Esophagus squamous epithelium (tissue), 5 donors: ENCODE measurements at regions not wholly inside any gene's neighbourhood (a gene's known extent, or its start where the extent isn't known, plus 50 kb on each side); places are given as distances from the start of the nearest gene placed in this dataset.

ENCODE experiments used
- DNase-seq: peaks from one replicate; lab custom pipeline; 2025; lab: John Stamatoyannopoulos, UW
- H3K27ac ChIP-seq, 4 donors: fragments of 200-600 bp; sonication (generic); one replicate each; pipeline ENCODE4 v1.5.1; 2016 to 2019; ENCODE audit warnings: mild to moderate bottlenecking in 1 of 4
- H3K27me3 ChIP-seq, 4 donors: fragments of 200-600 bp; sonication (generic); 1 replicate in 3 of 4; 2 replicates in 1 of 4; pipeline versions ENCODE4 v1.5.1 to v1.6.0; 2017 to 2021; ENCODE audit warnings: antibody characterized with exemption in 1 of 4
- H3K36me3 ChIP-seq, 3 donors: fragments of 200-600 bp; sonication (generic); one replicate each; pipeline ENCODE4 v1.5.1; 2016 to 2019
- H3K4me1 ChIP-seq, 3 donors: fragments of 200-600 bp; sonication (generic); one replicate each; pipeline ENCODE4 v1.5.1; 2017 to 2019
- H3K4me3 ChIP-seq, 4 donors: fragments of 200-600 bp; sonication (generic); 1 replicate in 3 of 4; 2 replicates in 1 of 4; pipeline ENCODE4 v1.5.1; 2016 to 2019; ENCODE audit warnings: mild to moderate bottlenecking in 2 of 4, moderate library complexity in 1 of 4
- H3K9me3 ChIP-seq, 3 donors: fragments of 200-600 bp; sonication (generic); one replicate each; pipeline ENCODE4 v1.5.1; 2016 to 2019
- POLR2A ChIP-seq, 4 donors: fragments of 450-650 bp; IDR thresholded peaks; one replicate each; pipeline ENCODE4 v1.6.1; 2017; ENCODE audit warnings: antibody characterized with exemption in 4 of 4, mild to moderate bottlenecking in 4 of 4, moderate library complexity in 3 of 4
- WGBS, 2 donors: methylation state at CpG; one replicate each; pipeline ENCODE4 v1.1.5; 2018; 5-methylcytosine and 5-hydroxymethylcytosine counted together
- intact Hi-C: fragments of 100-400 bp; cut with DNase I; formaldehyde crosslinking; loops from one replicate; pipeline ENCODE4 v1.15.0; 2022
- TF ChIP-seq, protein P1 (sequence below), 6 experiments: fragments of 450-650 bp in 4 of 6; fragments of 200-600 bp in 2 of 6; sonication (generic) in 2 of 6; IDR thresholded peaks; one replicate each; pipeline ENCODE4 v1.5.1; 2016 to 2019; ENCODE audit warnings: antibody characterized with exemption in 6 of 6, mild to moderate bottlenecking in 4 of 6, moderate library complexity in 4 of 6
- donor health status: DM: yes; HTN: yes; CAD: no.

DNA sequence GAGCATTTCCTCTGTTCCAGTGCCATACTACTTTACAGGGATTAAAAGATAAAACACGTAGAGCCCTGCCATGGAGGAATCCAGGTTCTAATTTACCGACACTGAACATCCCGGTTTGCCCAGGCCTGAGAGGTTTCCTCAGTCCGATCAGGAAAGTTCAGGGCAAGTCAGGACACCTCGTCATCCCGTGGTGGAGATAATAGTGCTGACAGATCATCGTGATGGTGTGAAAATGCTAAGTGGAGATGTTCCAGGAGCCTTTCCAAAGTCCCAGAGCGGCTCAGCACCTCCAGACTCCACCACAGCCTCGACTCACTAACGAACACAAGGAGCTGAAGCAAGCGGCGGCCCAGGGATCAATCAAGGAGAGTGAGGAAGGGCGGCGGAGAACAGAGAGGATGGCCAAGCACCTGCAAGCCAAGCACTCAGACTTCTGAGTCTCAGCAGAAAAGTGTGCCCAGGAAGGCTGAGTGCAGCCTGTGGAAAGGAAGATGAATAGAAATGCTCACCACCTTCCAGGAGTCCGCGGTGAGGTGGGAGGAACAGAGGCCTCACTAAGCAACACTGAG lies 103.7 kb upstream of the VWC2 start:
- peak overlapping the region; percentile 44 to 77 (median 70) for H3K27ac ChIP-seq
- WGBS, 2 donors, result 38 to 57% methylated on average over 16 of the region's 16 CpGs
- TF ChIP-seq, protein P1, sequence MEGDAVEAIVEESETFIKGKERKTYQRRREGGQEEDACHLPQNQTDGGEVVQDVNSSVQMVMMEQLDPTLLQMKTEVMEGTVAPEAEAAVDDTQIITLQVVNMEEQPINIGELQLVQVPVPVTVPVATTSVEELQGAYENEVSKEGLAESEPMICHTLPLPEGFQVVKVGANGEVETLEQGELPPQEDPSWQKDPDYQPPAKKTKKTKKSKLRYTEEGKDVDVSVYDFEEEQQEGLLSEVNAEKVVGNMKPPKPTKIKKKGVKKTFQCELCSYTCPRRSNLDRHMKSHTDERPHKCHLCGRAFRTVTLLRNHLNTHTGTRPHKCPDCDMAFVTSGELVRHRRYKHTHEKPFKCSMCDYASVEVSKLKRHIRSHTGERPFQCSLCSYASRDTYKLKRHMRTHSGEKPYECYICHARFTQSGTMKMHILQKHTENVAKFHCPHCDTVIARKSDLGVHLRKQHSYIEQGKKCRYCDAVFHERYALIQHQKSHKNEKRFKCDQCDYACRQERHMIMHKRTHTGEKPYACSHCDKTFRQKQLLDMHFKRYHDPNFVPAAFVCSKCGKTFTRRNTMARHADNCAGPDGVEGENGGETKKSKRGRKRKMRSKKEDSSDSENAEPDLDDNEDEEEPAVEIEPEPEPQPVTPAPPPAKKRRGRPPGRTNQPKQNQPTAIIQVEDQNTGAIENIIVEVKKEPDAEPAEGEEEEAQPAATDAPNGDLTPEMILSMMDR (IDR thresholded peaks at IDR 0.05), result no peak
- no peak for TF ChIP-seq POLR2A (IDR thresholded peaks at IDR 0.05)
- peak overlapping the region in 1 of 4 donors; percentile 21 for H3K4me3 ChIP-seq
- H3K9me3 ChIP-seq, result no peaks in the 10 kb centered on the region
- H3K4me1 ChIP-seq, result peaks cover 0 to 42% (median 7%) of the 10 kb centered on the region in 3 donors
- no peaks in the 10 kb centered on the region for H3K36me3 ChIP-seq
- intact Hi-C loops, result no loop called here
- no peaks in the 10 kb centered on the region for H3K27me3 ChIP-seq
- no peak for DNase-seq

DNA sequence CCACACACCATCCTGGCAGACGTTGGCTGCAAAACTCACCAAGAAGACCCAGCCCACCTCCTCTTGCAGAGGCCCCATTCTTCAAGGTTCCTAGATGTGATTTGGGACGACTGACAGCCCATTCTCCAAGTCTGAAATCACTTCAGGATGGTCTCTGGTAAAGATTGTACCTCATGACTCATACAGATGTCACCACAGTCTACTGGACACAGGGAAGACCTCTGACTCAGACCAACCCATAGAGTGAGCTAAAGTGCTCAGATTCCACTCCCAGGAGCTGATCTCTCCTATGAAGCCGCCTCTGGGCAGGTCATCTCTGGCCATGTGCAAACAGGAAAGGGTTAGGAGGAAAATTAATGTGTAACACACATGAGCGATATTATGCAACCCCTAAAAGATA lies 102.4 kb upstream of the VWC2 start:
- WGBS, 2 donors, result 79 to 94% methylated on average over 3 of the region's 4 CpGs

DNA sequence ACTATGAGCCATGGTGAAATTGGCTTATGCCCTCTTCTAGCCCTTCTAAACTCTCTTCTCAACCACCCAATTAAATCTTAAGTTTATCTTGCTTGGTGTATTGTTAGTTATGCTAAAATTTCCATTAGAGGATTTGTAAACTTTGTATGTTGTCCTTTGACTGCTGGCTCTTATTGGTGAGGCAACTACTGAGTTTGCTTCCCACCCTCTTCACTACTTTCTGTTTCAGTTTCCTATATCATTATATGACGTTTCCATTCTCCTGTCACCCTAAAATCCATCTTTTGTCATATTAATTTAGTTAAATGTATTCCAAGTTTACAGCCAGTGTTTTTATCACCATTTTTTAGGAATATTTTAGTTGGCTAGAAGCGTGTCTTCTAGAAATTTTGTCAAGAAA lies 80.9 kb upstream of the VWC2 start:
- DNase-seq, result no peak
- 21 to 30% methylated on average over 2 of the region's 2 CpGs for WGBS, 2 donors
- Histone ChIP-seq H3K27me3 (no peaks in the 10 kb centered on the region), H3K9me3 (no peaks in the 10 kb centered on the region), H3K4me1 (peaks cover 0 to 7% (median 0%) of the 10 kb centered on the region in 3 donors), H3K36me3 (no peaks in the 10 kb centered on the region), H3K4me3 (no peak overlapping the region), H3K27ac (no peak overlapping the region)
- intact Hi-C loops, result no loop called here
- TF ChIP-seq, protein P1 (IDR thresholded peaks at IDR 0.05), result no peak
- TF ChIP-seq POLR2A (IDR thresholded peaks at IDR 0.05), result no peak

More for the DNA sequence above, 102.4 kb upstream of the VWC2 start:
- Histone ChIP-seq H3K27me3 (no peaks in the 10 kb centered on the region), H3K36me3 (no peaks in the 10 kb centered on the region), H3K9me3 (no peaks in the 10 kb centered on the region), H3K4me3 (no peak overlapping the region), H3K4me1 (peaks cover 0 to 42% (median 7%) of the 10 kb centered on the region in 3 donors), H3K27ac (peak overlapping the region in 2 of 4 donors; percentile 33 to 66)
- intact Hi-C loops, result no loop called here
- DNase-seq, result no peak
- no peak for TF ChIP-seq POLR2A (IDR thresholded peaks at IDR 0.05)
- TF ChIP-seq, protein P1 (IDR thresholded peaks at IDR 0.05), result no peak

DNA sequence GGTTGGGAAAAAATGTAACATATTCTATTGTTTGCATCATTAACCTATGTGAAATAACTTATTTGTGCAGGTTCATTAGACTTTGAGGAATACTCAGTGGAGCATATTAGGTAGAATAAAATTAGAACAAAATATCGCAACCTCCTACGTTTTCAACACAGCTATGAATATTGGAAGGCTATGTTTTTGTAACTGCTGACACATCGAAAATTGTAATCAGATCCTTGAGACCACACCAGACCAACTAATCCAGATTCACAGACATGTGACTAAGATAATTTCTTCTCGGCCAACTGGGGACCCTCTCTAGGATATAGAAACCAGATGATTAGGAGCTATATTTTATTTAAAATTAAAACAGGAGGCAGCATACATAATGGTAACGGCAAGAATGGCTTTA lies 77.5 kb upstream of the VWC2 start:
- 79 to 81% methylated on average over 5 of the region's 5 CpGs for WGBS, 2 donors
- H3K36me3 ChIP-seq, result no peaks in the 10 kb centered on the region
- no peak overlapping the region for H3K4me3 ChIP-seq
- TF ChIP-seq, protein P1 (IDR thresholded peaks at IDR 0.05), result no peak
- no peaks in the 10 kb centered on the region for H3K27me3 ChIP-seq
- H3K9me3 ChIP-seq, result no peaks in the 10 kb centered on the region
- intact Hi-C loops, result no loop called here
- no peak overlapping the region for H3K27ac ChIP-seq
- peaks cover 0 to 7% (median 0%) of the 10 kb centered on the region in 3 donors for H3K4me1 ChIP-seq
- DNase-seq, result no peak

DNA sequence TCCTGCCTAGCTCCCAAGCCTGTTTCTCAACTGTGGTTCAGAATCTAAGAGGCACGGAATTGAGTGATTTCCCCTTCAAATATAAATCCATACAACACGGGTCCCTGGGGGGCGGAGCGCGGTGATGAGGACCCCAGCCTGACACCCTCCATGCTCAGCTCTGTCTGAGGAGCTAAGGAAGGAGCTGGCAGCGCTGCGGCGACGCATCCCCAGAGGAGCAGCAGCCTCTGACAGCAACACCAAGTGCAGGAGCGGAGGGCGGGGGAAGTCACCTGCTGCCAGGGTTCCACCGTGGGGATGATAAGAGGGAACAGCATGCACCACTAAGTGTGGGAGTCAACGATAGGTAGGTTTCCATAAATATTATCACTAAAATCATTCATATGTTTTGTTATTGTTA lies 72.6 kb upstream of the VWC2 start:
- WGBS, 2 donors, result 82 to 96% methylated on average over 4 to 12 of the region's 13 CpGs
- Histone ChIP-seq H3K4me3 (no peak overlapping the region), H3K36me3 (no peaks in the 10 kb centered on the region), H3K9me3 (no peaks in the 10 kb centered on the region), H3K27me3 (no peaks in the 10 kb centered on the region), H3K4me1 (no peaks in the 10 kb centered on the region), H3K27ac (no peak overlapping the region)
- intact Hi-C loops, result no loop called here
- no peak for DNase-seq
- TF ChIP-seq, protein P1 (IDR thresholded peaks at IDR 0.05), result no peak
- no peak for TF ChIP-seq POLR2A (IDR thresholded peaks at IDR 0.05)
